ENCODE measurements at regions not wholly inside any gene's neighbourhood (a gene's known extent, or its start where the extent isn't known, plus 50 kb on each side); places are given as distances from the start of the nearest gene placed in this dataset.

- TF ChIP-seq, protein P1, sequence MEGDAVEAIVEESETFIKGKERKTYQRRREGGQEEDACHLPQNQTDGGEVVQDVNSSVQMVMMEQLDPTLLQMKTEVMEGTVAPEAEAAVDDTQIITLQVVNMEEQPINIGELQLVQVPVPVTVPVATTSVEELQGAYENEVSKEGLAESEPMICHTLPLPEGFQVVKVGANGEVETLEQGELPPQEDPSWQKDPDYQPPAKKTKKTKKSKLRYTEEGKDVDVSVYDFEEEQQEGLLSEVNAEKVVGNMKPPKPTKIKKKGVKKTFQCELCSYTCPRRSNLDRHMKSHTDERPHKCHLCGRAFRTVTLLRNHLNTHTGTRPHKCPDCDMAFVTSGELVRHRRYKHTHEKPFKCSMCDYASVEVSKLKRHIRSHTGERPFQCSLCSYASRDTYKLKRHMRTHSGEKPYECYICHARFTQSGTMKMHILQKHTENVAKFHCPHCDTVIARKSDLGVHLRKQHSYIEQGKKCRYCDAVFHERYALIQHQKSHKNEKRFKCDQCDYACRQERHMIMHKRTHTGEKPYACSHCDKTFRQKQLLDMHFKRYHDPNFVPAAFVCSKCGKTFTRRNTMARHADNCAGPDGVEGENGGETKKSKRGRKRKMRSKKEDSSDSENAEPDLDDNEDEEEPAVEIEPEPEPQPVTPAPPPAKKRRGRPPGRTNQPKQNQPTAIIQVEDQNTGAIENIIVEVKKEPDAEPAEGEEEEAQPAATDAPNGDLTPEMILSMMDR (IDR thresholded peaks at IDR 0.05; ENCODE audit: unreplicated experiment): no peak
- no peaks in the 10 kb centered on the region for H3K27me3 Mint-ChIP-seq
- H3K4me1 Mint-ChIP-seq (ENCODE audit: low read depth): no peaks in the 10 kb centered on the region
- no peak overlapping the region for H3K27ac Mint-ChIP-seq
- peaks cover 3% of the 10 kb centered on the region for H3K9me3 Mint-ChIP-seq (ENCODE audit: low read depth)
- no peak for DNase-seq (ENCODE audit: low spot score, unreplicated experiment)
- no peak overlapping the region for H3K4me3 Mint-ChIP-seq (ENCODE audit: low read depth)
- no peaks in the 10 kb centered on the region for H3K36me3 Mint-ChIP-seq (ENCODE audit: insufficient read depth)
Observed at GRCh38 chr10:31584098-31584631, 265.1 kb downstream of the ZEB1 start.

DNA sequence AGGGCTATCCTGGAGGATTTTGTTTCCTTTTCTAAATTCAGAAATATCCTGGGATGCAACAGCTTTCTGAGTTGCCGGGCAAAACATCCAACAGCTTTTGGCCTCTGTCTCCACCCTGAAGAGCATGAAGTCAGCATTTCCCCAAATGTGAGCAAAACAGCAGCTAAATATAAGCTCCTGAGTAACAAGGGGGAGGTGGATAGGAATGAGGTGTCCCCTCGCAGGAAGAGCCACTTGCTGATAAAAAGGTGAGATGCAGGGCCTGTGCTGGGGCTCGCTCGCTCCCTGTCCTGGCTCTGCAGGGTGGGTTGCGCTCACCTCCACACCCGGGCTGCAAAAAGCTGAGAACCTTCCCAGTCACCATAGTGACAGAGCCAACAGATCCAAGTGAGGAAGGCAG, 264.3 kb downstream of the ZEB1 start:
- Mint-ChIP-seq H3K4me1 (ENCODE audit: low read depth) (no peaks in the 10 kb centered on the region), H3K27me3 (peaks cover 3% of the 10 kb centered on the region), H3K4me3 (ENCODE audit: low read depth) (no peak overlapping the region), H3K36me3 (ENCODE audit: insufficient read depth) (no peaks in the 10 kb centered on the region), H3K9me3 (ENCODE audit: low read depth) (peaks cover 6% of the 10 kb centered on the region), H3K27ac (no peak overlapping the region)
- TF ChIP-seq, protein P1 (IDR thresholded peaks at IDR 0.05; ENCODE audit: unreplicated experiment): no peak
- no peak for DNase-seq (ENCODE audit: low spot score, unreplicated experiment)

- no peak overlapping the region for H3K27ac Mint-ChIP-seq
- H3K4me1 Mint-ChIP-seq (ENCODE audit: low read depth): no peaks in the 10 kb centered on the region
- TF ChIP-seq, protein P1 (IDR thresholded peaks at IDR 0.05; ENCODE audit: unreplicated experiment): no peak
- H3K4me3 Mint-ChIP-seq (ENCODE audit: low read depth): no peak overlapping the region
- DNase-seq (ENCODE audit: low spot score, unreplicated experiment): no peak
- no peaks in the 10 kb centered on the region for H3K36me3 Mint-ChIP-seq (ENCODE audit: insufficient read depth)
- peaks cover 6% of the 10 kb centered on the region for H3K9me3 Mint-ChIP-seq (ENCODE audit: low read depth)
- peaks cover 3% of the 10 kb centered on the region for H3K27me3 Mint-ChIP-seq
Observed at GRCh38 chr10:31582365-31583052, 263.5 kb downstream of the ZEB1 start.

- H3K4me3 Mint-ChIP-seq (ENCODE audit: low read depth): no peak overlapping the region
- TF ChIP-seq, protein P1 (IDR thresholded peaks at IDR 0.05; ENCODE audit: unreplicated experiment): no peak
- H3K36me3 Mint-ChIP-seq (ENCODE audit: insufficient read depth): no peaks in the 10 kb centered on the region
- H3K27me3 Mint-ChIP-seq: peaks cover 3% of the 10 kb centered on the region
- H3K4me1 Mint-ChIP-seq (ENCODE audit: low read depth): no peaks in the 10 kb centered on the region
- H3K27ac Mint-ChIP-seq: no peak overlapping the region
- H3K9me3 Mint-ChIP-seq (ENCODE audit: low read depth): peaks cover 3% of the 10 kb centered on the region
- DNase-seq (ENCODE audit: low spot score, unreplicated experiment): no peak
Observed at GRCh38 chr10:31581741-31582323, 262.8 kb downstream of the ZEB1 start.

- H3K9me3 Mint-ChIP-seq (ENCODE audit: low read depth): peaks cover 3% of the 10 kb centered on the region
- no peaks in the 10 kb centered on the region for H3K4me1 Mint-ChIP-seq (ENCODE audit: low read depth)
- H3K4me3 Mint-ChIP-seq (ENCODE audit: low read depth): no peak overlapping the region
Observed at GRCh38 chr10:31580646-31581045, 261.6 kb downstream of the ZEB1 start.

More at GRCh38 chr10:31580646-31581045, 261.6 kb downstream of the ZEB1 start:
- H3K27me3 Mint-ChIP-seq: peaks cover 3% of the 10 kb centered on the region
- no peak for DNase-seq (ENCODE audit: low spot score, unreplicated experiment)
- H3K36me3 Mint-ChIP-seq (ENCODE audit: insufficient read depth): no peaks in the 10 kb centered on the region
- no peak overlapping the region for H3K27ac Mint-ChIP-seq
- TF ChIP-seq, protein P1 (IDR thresholded peaks at IDR 0.05; ENCODE audit: unreplicated experiment): no peak

All from progenitor cell of endocrine pancreas (in vitro differentiated cells).